HCT116 (cell line): ENCODE measurements at regions not wholly inside any gene's neighbourhood (a gene's known extent, or its start where the extent isn't known, plus 50 kb on each side); places are given as distances from the start of the nearest gene placed in this dataset.
A peak's percentile ranks its signal among the peaks of the same experiment; 100 is the strongest.

Source experiments
- CBX3 ChIP-seq: IDR thresholded peaks from 2 replicates; pipeline ENCODE4 v1.6.1; 2012; ENCODE audit warnings: low read depth
- CEBPB ChIP-seq: IDR thresholded peaks from 2 replicates; pipeline ENCODE4 v1.6.1; 2012; ENCODE audit warnings: low read depth
- EGR1 ChIP-seq: IDR thresholded peaks from 2 replicates; pipeline ENCODE4 v1.6.1; 2012; ENCODE audit warnings: low read depth
- ELF1 ChIP-seq: IDR thresholded peaks from 2 replicates; pipeline ENCODE4 v1.6.1; 2012; ENCODE audit warnings: low read depth, borderline replicate concordance
- EZH2 ChIP-seq: fragments of 200-600 bp; sonication (generic); IDR thresholded peaks from 2 replicates; pipeline ENCODE4 v1.6.1; 2017; ENCODE audit warnings: antibody characterized with exemption, mixed run types
- FOSL1 ChIP-seq: IDR thresholded peaks from 2 replicates; pipeline ENCODE4 v1.6.1; 2012; ENCODE audit warnings: low read depth
- POLR2AphosphoS5 ChIP-seq: IDR thresholded peaks from 2 replicates; pipeline ENCODE4 v1.6.1; 2011; ENCODE audit warnings: mild to moderate bottlenecking, low read depth, low read length, moderate library complexity
- SIN3A ChIP-seq: IDR thresholded peaks from 2 replicates; pipeline ENCODE4 v1.6.1; 2012; ENCODE audit warnings: low read depth
- SRF ChIP-seq: IDR thresholded peaks from 2 replicates; pipeline ENCODE4 v1.6.1; 2012; ENCODE audit warnings: low read depth
- TCF7L2 ChIP-seq: IDR thresholded peaks from 2 replicates; pipeline ENCODE4 v1.7.0; 2011; ENCODE audit warnings: borderline replicate concordance, inconsistent platforms; ENCODE audit not compliant: insufficient read depth, insufficient read length; ENCODE audit errors: extremely low read depth
- ZFX ChIP-seq: fragments of 450-650 bp; IDR thresholded peaks from 2 replicates; pipeline ENCODE4 v1.6.1; 2017
- ZNF274 ChIP-seq: fragments of 200-500 bp; sonication (Bioruptor generic); IDR thresholded peaks from 2 replicates; pipeline ENCODE4 v1.6.1; 2014; ENCODE audit warnings: mild to moderate bottlenecking, low read depth, low read length, inconsistent platforms
- TF ChIP-seq, protein P1 (sequence below), 3 experiments: fragments of 200-600 bp in 1 of 3; sonication (generic) in 1 of 3; IDR thresholded peaks in 2 of 3; conservative IDR thresholded peaks in 1 of 3; 2 replicates each; pipeline ENCODE4 v1.5.1; 2012 to 2017; ENCODE audit warnings: low read depth in 2 of 3, low read length in 2 of 3, antibody characterized with exemption in 1 of 3, borderline replicate concordance in 1 of 3, control low read depth in 1 of 3, mild to moderate bottlenecking in 1 of 3, mixed read lengths in 1 of 3, mixed run types in 1 of 3, moderate library complexity in 1 of 3; ENCODE audit not compliant: insufficient read depth in 1 of 3
- TF ChIP-seq, protein P2 (sequence below): IDR thresholded peaks from 2 replicates; pipeline ENCODE4 v1.6.1; 2012; ENCODE audit warnings: low read depth

DNA sequence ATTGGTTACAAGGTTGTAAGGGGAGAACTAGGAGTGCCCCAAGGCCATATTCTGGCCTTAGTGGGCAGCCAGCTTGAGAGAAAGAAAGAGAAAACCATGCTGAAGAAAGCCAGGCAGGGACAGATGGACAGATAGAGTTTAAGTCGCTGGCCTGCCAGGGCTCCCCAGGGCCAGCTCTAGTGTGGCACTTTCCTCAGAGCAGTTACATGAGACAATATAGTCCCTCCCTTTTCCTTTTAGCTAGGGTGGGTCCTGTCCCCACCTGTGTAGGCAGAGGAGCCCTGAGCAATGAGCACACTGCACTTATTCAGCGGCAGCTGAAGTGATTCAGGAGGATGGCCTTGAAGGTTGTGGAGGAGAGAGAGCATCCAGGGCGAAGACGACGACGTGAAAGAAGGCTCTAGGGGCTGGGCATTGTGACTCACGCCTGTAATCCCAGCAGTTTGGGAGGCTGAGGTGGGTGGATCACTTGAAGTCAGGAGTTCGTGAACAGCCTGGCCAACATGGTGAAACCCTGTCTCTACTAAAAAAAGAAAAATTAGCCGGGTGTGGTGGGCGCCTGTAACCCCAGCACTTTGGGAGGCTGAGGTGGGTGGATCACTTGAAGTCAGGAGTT is 152.0 kb upstream of the SLC1A4 start (continued):
- TF ChIP-seq, protein P1, sequence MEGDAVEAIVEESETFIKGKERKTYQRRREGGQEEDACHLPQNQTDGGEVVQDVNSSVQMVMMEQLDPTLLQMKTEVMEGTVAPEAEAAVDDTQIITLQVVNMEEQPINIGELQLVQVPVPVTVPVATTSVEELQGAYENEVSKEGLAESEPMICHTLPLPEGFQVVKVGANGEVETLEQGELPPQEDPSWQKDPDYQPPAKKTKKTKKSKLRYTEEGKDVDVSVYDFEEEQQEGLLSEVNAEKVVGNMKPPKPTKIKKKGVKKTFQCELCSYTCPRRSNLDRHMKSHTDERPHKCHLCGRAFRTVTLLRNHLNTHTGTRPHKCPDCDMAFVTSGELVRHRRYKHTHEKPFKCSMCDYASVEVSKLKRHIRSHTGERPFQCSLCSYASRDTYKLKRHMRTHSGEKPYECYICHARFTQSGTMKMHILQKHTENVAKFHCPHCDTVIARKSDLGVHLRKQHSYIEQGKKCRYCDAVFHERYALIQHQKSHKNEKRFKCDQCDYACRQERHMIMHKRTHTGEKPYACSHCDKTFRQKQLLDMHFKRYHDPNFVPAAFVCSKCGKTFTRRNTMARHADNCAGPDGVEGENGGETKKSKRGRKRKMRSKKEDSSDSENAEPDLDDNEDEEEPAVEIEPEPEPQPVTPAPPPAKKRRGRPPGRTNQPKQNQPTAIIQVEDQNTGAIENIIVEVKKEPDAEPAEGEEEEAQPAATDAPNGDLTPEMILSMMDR (IDR thresholded peaks at IDR 0.05 in 2 of 3, conservative IDR thresholded peaks at IDR 0.05 in 1 of 3; ENCODE audit: borderline replicate concordance in 1 of 3, insufficient read depth in 1 of 3, low read depth in 2 of 3, low read length in 2 of 3), result no peak
- TF ChIP-seq EZH2, result no peak
- TF ChIP-seq, protein P2, sequence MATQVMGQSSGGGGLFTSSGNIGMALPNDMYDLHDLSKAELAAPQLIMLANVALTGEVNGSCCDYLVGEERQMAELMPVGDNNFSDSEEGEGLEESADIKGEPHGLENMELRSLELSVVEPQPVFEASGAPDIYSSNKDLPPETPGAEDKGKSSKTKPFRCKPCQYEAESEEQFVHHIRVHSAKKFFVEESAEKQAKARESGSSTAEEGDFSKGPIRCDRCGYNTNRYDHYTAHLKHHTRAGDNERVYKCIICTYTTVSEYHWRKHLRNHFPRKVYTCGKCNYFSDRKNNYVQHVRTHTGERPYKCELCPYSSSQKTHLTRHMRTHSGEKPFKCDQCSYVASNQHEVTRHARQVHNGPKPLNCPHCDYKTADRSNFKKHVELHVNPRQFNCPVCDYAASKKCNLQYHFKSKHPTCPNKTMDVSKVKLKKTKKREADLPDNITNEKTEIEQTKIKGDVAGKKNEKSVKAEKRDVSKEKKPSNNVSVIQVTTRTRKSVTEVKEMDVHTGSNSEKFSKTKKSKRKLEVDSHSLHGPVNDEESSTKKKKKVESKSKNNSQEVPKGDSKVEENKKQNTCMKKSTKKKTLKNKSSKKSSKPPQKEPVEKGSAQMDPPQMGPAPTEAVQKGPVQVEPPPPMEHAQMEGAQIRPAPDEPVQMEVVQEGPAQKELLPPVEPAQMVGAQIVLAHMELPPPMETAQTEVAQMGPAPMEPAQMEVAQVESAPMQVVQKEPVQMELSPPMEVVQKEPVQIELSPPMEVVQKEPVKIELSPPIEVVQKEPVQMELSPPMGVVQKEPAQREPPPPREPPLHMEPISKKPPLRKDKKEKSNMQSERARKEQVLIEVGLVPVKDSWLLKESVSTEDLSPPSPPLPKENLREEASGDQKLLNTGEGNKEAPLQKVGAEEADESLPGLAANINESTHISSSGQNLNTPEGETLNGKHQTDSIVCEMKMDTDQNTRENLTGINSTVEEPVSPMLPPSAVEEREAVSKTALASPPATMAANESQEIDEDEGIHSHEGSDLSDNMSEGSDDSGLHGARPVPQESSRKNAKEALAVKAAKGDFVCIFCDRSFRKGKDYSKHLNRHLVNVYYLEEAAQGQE, result no peak
- no peak for TF ChIP-seq ZNF274
- TF ChIP-seq ZFX, result no peak
- no peak for TF ChIP-seq ELF1
- no peak for TF ChIP-seq CEBPB
- TF ChIP-seq FOSL1, result no peak
- TF ChIP-seq TCF7L2, result peak; percentile 19
- no peak for TF ChIP-seq CBX3
- TF ChIP-seq SIN3A, result no peak
- no peak for TF ChIP-seq EGR1
- no peak for TF ChIP-seq SRF
- TF ChIP-seq POLR2AphosphoS5, result peak; percentile 67; the same call in 1 of the 2 replicates
